ENCODE measurements at regions not wholly inside any gene's neighbourhood (a gene's known extent, or its start where the extent isn't known, plus 50 kb on each side); places are given as distances from the start of the nearest gene placed in this dataset.

- TF ChIP-seq CREM (CRISPR knock-in tag; IDR thresholded peaks at IDR 0.05) (no peak), TEAD4 (CRISPR knock-in tag; IDR thresholded peaks at IDR 0.05) (no peak), OVOL2 (CRISPR knock-in tag; IDR thresholded peaks at IDR 0.05; ENCODE audit: borderline replicate concordance) (no peak)
Observed at GRCh38 chr7:1351881-1352625, 107.2 kb downstream of the MICALL2 start.

Data from WTC11 (cell line).